Thoracic aorta (tissue), 2 donors: ENCODE measurements at regions not wholly inside any gene's neighbourhood (a gene's known extent, or its start where the extent isn't known, plus 50 kb on each side); places are given as distances from the start of the nearest gene placed in this dataset.

Experiments
- ATAC-seq: fragments of 150-250 bp; one replicate; pipeline ENCODE4 v1.8.0; 2017; ENCODE audit warnings: low read depth; ENCODE audit not compliant: insufficient number of reproducible peaks, low FRiP score
- DNase-seq: peaks from one replicate; pipeline ENCODE4 v3.0.0-alpha.2; 2020; ENCODE audit warnings: low spot score
- H3K27ac ChIP-seq, 2 donors: fragments of 200-600 bp; sonication (generic); 1 replicate in 1 of 2; 2 replicates in 1 of 2; pipeline ENCODE4 v1.5.1; 2016; ENCODE audit warnings: mild to moderate bottlenecking in 2 of 2, moderate library complexity in 2 of 2
- H3K27me3 ChIP-seq: fragments of 200-600 bp; sonication (generic); replicated peaks from 2 replicates; pipeline ENCODE4 v1.6.0; 2016; ENCODE audit warnings: mild to moderate bottlenecking; ENCODE audit not compliant: insufficient read depth
- H3K36me3 ChIP-seq: fragments of 200-600 bp; sonication (generic); one replicate; pipeline ENCODE4 v1.5.1; 2016
- H3K4me1 ChIP-seq, 2 donors: fragments of 200-600 bp; sonication (generic); 1 replicate in 1 of 2; 2 replicates in 1 of 2; pipeline versions ENCODE4 v1.5.1 to v1.6.0; 2016; ENCODE audit warnings: low read depth in 2 of 2, mild to moderate bottlenecking in 1 of 2; ENCODE audit not compliant: control insufficient read depth in 1 of 2
- H3K4me3 ChIP-seq: fragments of 200-600 bp; sonication (generic); 2 replicates; pipeline ENCODE4 v1.5.1; 2016; ENCODE audit warnings: mild to moderate bottlenecking
- H3K9me3 ChIP-seq: fragments of 200-600 bp; sonication (generic); 2 replicates; pipeline ENCODE4 v1.5.1; 2016
- TF ChIP-seq, protein P1 (sequence below): fragments of 200-600 bp; sonication (generic); IDR thresholded peaks from one replicate; pipeline ENCODE4 v1.5.1; 2019; ENCODE audit warnings: antibody characterized with exemption

- H3K9me3 ChIP-seq = no peaks in the 10 kb centered on the region
- no peaks in the 10 kb centered on the region for H3K36me3 ChIP-seq
- no peak for ATAC-seq
- H3K27ac ChIP-seq = no peak overlapping the region
- H3K4me3 ChIP-seq = no peak overlapping the region
- TF ChIP-seq, protein P1, sequence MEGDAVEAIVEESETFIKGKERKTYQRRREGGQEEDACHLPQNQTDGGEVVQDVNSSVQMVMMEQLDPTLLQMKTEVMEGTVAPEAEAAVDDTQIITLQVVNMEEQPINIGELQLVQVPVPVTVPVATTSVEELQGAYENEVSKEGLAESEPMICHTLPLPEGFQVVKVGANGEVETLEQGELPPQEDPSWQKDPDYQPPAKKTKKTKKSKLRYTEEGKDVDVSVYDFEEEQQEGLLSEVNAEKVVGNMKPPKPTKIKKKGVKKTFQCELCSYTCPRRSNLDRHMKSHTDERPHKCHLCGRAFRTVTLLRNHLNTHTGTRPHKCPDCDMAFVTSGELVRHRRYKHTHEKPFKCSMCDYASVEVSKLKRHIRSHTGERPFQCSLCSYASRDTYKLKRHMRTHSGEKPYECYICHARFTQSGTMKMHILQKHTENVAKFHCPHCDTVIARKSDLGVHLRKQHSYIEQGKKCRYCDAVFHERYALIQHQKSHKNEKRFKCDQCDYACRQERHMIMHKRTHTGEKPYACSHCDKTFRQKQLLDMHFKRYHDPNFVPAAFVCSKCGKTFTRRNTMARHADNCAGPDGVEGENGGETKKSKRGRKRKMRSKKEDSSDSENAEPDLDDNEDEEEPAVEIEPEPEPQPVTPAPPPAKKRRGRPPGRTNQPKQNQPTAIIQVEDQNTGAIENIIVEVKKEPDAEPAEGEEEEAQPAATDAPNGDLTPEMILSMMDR = no peak
- H3K4me1 ChIP-seq = peaks cover 0 to 9% of the 10 kb centered on the region in 2 donors
- H3K27me3 ChIP-seq = no peaks in the 10 kb centered on the region
- no peak for DNase-seq
Measured at GRCh38 chr2:19031642-19032041, 326.8 kb downstream of the OSR1 start.

DNA sequence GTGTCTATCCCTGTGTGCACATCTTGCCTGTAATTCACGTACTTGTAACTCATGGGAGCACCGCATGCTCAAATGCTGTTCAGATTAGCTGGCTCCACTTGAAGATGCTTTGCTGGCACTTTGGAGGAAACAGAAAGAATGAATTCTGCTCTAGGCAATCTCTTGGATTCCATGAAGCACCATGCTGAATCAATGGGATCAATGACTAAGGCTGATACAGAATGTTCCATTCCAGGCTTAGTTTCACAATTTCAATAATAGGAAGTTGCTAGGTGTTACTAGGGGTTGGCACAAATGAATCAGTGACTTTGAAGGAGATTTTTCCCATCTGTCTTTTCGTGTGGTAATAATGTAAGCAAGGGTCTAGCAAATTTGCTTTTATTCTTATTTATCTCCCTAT lies 328.8 kb downstream of the OSR1 start:
- ATAC-seq = no peak

DNA sequence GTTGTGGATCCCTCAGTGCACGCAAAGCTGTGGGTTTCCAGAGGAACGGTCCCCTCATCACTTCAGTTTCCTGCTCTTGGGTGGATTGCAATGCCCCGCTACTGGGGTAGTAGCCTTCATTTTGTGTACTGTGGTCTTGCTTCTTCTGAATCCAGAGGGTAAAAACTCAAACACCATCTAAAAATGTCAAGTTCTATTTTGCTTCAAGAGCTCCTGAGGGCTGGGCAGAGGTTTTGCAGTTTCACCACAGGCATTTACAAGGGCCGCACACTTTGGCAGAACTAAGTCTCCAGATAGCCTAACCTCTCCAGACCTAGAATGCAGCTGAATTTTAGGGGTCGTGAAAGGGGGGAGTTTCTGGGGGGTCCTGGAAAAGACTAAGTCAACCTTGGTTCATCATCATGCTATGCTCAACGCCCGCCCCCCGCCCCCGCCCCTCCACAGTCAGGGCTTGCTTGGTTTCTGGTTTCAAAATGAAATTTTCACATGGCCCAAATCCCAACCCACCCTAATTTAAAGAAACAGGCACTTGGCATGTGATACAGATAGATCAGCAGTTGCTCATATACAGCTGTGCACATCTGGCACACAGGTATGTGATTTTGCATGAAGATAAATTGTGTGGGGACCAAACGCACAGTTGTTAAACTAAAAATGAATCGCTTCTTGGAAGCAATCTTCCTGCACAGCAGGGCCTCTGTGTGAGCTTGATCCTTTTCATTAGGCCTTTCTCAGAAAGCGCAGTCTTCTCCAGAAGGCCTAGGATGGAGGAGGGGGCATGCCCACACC lies 329.6 kb downstream of the OSR1 start:
- ATAC-seq = no peak
- TF ChIP-seq, protein P1 = no peak
- H3K27ac ChIP-seq = no peak overlapping the region

More for the DNA sequence above, 328.8 kb downstream of the OSR1 start:
- Histone ChIP-seq H3K4me3 (no peak overlapping the region), H3K4me1 (peaks cover 0 to 9% of the 10 kb centered on the region in 2 donors), H3K9me3 (no peaks in the 10 kb centered on the region), H3K27ac (no peak overlapping the region), H3K36me3 (no peaks in the 10 kb centered on the region), H3K27me3 (no peaks in the 10 kb centered on the region)
- TF ChIP-seq, protein P1 = no peak
- DNase-seq = no peak

GRCh38 chr2:19027626-19028025 lies 330.8 kb downstream of the OSR1 start:
- no peak overlapping the region for H3K4me3 ChIP-seq
- no peak overlapping the region for H3K27ac ChIP-seq
- ATAC-seq (no peak), DNase-seq (no peak)
- no peaks in the 10 kb centered on the region for H3K4me1 ChIP-seq
- H3K27me3 ChIP-seq = no peaks in the 10 kb centered on the region
- TF ChIP-seq, protein P1 = no peak
- no peaks in the 10 kb centered on the region for H3K36me3 ChIP-seq
- H3K9me3 ChIP-seq = no peaks in the 10 kb centered on the region

More for the DNA sequence above, 329.6 kb downstream of the OSR1 start:
- H3K9me3 ChIP-seq = no peaks in the 10 kb centered on the region
- no peaks in the 10 kb centered on the region for H3K36me3 ChIP-seq
- DNase-seq = no peak
- no peak overlapping the region for H3K4me3 ChIP-seq
- peaks cover 0 to 9% of the 10 kb centered on the region in 2 donors for H3K4me1 ChIP-seq
- H3K27me3 ChIP-seq = no peaks in the 10 kb centered on the region

DNA sequence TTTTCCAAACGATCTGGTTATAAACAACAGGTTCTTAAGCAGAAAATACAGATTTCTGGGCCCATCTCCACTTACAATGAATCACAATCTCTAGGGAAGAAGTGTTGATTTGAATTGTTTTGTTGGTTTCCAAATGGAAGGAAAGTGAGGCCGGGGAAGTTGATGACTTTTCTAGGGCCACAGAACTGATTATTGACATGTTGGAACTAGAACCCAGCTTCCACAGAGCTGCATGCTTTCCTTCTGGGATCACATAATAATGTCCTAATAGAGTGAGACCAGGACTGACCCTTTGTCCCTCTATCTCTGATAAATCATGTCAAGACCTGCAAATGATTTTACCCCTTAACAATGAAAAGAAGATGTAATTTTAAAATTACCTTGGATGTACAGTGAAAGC lies 332.2 kb downstream of the OSR1 start:
- Histone ChIP-seq H3K9me3 (no peaks in the 10 kb centered on the region), H3K4me3 (no peak overlapping the region), H3K4me1 (no peaks in the 10 kb centered on the region), H3K27me3 (no peaks in the 10 kb centered on the region), H3K36me3 (no peaks in the 10 kb centered on the region), H3K27ac (no peak overlapping the region)
- DNase-seq (no peak), ATAC-seq (no peak)
- TF ChIP-seq, protein P1 = no peak
